ENCODE measurements at regions not wholly inside any gene's neighbourhood (a gene's known extent, or its start where the extent isn't known, plus 50 kb on each side); places are given as distances from the start of the nearest gene placed in this dataset.
"Not testable (repeated sequence)": the region's sequence is repeated elsewhere in the genome, so short reads cannot be mapped to it uniquely, and the experiment has no call there.

DNA sequence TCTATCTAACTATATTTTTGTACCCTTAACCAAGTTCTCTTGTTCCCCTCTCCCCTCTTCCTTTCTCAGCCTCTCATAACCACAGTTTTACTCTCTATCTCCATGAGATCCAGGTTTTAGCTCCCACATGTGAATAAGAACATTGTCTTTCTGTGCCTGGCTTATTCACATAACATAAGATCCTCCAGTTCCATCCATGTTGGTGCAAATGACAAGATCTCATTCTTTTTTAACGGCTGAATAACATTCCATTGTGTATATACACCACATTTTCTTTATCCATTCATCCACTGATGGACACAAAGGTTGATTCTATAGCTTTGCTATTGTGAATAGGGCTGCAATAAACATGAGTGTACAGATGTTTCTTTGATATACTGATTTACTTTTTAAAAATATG is 83.9 kb upstream of the TMEM178A start:
- no peak for DNase-seq (ENCODE audit: low read depth)

DNA sequence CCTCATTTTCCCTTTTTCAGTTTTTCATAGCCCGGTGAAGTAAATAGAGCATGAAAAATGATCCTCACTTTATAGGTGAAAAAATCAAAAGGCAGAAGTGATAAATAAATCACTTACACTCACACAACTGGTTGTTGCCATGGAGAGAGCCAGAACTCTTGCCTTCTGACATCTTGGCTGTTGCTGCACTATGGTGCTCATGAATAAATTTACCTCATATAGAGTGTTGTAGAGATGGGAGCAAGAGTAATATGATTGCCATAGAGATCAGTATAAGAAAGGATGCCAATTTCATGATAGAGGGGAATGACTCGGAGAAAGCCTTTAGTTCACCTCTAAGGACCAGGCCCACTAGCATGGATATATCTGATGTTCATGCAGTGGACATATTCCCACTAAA is 82.5 kb upstream of the TMEM178A start:
- no peak for DNase-seq (ENCODE audit: low read depth)

DNA sequence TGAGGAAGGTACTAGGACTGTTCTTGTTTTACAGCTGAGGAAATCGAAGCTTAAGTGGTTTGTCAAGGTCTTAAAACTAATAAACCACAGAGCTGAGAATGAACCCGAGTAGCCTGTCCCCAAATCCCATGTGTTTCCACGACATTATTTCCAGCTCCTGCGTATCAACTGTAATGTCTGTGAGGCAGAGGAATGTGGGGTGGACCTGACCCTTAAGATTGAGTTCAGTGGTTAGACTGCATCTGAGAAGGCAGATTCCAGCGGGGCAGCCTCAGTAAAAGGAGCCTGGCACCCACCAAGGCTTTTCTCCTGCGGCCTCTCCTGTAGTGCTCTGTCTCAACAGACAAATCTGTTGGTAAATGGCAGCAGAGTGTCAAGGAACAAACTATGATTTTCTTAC is 81.9 kb upstream of the TMEM178A start:
- no peak for DNase-seq (ENCODE audit: low read depth)

DNA sequence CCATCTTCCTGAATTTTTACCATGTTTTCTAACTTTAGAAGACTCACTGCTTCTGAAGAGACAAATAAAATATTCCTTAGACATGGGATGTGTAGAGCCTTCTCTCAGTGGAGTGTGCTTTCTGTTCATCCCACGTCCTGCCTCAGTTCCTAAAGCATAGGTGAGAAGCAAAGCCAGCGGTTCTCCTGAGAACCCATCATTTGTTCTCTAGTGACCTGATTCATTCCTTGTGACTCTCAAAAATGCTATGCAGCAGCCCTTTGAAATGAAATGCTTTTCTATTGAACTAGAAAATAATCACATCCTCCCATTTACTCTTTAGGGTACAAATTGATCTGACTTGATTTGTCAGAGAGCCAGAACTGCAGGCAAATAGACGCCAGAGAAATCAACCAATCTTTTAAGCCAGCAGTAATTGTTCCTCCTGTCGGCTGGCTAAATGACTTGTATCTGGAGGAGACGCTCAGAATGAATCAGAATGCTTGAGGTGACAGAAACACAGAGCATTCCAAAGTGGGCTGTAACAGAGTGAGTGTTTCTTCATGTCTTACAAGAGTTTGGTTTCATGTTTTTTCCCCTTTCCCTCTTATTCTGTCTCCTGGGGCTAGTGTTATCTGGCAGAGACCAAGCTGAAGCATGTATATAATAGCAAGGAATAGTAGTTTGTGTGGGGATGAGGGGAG is 81.3 kb upstream of the TMEM178A start:
- DNase-seq (ENCODE audit: low read depth) = no peak

DNA sequence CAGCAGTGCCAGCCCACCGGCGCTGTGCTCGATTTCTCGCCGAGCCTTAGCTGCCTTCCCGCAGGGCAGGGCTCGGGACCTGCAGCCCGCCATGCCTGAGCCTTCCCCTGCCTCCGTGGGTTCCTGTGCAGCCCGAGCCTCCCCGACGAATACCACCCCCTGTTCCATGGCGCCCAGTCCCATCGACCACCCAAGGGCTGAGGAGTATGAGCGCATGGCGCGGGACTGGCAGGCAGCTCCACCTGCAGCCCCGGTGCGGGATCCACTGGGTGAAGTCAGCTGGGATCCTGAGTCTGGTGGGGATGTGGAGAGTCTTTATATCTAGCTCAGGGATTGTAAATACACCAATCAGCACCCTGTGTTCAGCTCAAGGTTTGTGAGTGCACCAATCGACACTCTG is 80.2 kb upstream of the TMEM178A start:
- DNase-seq (ENCODE audit: low read depth) = not testable (repeated sequence)

DNA sequence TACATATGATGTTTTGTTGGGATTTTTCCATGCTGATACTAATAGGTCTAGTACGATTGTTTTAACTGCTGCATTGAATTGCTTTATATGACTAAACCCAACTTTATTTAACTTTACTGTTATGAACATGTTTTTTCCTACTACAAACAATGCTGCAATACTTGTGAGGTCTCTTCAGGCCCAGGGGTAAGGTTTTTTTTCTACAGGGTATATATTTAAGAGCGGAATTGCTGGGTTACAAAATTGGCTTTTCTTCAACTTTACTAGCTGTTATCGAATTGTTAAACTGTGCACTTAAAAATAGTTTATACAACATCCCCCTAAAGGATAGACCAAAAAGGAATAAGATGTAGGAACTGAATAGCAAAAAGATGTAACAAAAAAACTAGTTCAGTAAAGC is 78.5 kb upstream of the TMEM178A start:
- DNase-seq (ENCODE audit: low read depth) = no peak

DNA sequence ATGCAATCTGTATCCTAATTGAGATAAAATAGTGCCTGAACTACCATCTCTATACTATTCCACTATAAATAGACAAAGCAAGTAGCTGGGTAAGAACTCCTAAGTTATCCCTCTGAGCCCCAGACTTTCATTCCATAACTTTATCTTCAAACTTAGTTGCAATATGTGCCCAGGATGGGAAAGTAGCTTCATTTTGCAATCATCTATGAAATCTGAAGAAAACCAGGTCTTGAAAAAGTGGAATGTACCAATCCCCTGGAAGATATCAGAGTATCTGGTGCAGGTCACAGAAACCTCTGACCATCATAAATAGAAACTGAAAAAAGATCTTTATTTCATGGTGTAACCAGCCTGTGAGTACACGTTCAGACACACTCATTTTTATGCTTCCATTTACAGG is 78.1 kb upstream of the TMEM178A start:
- no peak for DNase-seq (ENCODE audit: low read depth)

DNA sequence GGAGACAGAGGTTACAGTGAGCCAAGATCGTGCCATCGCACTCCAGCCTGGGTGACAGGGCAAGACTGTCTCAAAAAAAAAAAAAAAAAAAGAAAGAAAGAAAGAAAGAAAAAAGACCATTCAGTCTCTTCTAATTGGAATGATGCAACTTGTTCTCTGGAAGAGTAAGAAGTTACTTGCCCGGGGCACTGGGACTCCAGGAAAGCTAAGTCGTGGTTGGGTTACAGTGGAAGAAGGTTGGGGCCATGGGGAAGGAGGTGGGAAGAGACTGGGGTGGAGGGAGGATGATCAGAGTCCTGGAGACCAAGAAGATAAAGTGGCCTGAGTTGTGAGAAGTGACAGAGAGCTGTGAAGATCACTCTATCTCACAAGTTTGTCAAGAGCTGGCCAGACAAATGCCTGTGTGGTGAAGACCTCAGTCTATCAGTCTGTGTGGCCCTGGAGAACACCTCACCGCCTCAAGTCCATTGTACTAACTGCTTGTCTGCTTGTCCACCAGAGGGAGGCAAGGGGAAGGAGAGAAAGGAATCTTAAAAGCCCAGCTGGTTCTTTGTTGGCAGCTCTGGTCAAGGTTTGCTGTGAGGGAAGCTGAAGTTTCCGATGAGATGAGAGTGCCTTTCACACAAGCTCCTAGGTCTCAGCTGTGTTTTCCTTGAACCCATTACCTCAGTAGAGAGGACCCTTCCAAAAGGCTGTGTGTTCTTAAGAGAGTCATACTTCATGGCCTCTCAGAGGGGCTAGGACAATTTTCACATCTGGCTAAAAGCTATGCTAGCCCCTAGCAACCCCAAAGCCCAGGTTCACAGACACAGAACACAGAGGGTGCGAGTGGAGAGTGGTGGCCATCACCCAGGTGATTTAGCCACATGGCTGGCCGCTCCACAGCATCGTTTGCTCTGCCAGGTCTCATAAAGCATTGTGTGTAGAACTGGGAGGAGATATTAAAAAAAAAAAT is 72.0 kb upstream of the TMEM178A start:
- no peak for DNase-seq (ENCODE audit: low read depth)

DNA sequence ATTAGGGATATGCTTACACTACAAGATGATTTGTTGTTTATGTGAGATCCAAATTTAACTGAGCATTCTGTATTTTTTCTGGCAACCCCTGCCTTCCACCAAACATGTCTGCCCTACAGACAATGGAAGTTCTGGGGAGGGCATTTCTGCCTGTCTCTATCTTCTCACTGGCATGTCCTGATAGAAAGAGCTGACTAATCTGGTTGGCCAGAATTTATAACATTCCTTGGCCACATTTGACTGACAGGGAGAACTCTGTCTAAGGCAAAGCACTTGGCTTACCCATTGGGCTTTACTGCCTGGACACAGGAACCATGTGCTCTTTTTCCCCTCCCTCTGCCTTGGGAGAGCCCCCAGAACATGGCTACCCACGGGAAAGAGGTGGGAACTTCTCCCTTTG is 70.6 kb upstream of the TMEM178A start:
- DNase-seq (ENCODE audit: low read depth) = no peak

DNA sequence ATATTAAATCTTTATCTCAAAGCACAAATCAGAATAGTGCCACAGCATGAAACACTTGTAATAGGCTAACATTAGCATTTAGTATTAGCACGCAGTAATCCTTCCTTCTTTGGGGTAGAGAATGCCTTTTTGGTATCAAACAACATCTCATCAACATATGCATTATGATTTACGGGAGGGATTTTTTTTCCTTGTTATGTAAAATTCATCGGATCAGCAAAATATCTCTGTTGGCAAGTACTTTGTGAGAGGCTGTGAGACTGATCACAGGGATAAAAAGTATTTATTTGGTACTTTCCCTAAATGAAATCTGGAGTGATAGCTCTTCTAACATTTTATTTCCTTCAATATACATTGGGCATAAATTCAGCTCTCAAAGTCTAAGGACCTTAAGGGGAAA is 68.4 kb upstream of the TMEM178A start:
- no peak for DNase-seq (ENCODE audit: low read depth)

DNA sequence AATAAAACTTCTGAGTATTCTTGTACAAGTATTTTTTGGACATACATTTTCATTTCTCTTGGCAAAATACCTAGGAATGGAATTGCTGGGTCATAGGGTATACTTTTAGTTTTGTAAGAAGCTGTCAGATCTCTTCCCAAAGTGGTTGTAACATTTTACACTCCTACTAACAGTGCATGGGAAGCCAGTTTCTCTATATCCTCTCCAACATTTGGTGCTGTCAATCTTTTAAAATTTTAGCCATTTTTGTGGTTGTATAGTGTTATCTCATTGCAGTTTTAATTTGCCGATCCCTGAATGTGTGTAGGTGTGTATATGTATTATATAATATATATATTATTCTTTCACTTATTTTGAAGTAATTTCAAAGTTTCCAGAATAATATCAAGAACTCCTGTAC is 63.1 kb upstream of the TMEM178A start:
- DNase-seq (ENCODE audit: low read depth) = no peak

DNA sequence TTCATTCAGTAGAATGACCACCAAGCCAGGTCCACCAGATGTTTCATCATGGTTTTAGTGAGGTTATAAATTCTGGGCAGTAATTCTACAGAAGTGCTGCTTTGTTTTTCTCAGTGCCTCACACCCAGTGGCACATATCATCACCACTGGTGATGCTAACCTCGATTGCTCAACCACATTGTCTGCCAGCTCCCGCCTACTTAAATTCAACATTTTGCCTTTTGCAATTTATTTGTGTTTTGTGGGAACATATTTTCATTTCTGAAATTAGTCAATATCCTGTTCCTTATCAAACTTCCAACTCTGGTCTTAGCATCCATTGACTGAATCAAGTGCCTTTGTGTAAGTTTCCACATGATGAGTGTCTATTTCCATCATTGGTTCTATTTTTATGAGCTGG is 62.3 kb upstream of the TMEM178A start:
- no peak for DNase-seq (ENCODE audit: low read depth)

DNA sequence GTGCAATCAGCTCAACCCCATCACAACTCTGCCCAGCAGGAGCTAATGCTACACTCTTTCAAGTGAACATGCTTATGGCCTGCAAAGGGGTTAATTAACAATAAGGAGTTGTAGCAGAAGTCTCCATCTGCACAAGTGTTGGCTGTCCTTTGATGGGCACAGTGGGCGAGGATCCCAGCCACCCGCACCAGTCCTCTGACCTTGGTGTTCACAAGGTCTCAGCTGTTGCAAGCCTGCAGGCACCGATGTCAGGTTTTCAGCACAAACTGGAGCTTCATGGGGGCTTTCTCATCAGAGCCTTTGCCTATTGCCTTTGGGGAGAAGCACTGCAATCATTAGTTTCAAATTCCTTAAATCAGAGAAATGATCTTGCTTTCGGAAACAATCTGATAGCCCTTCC is 60.9 kb upstream of the TMEM178A start:
- no peak for DNase-seq (ENCODE audit: low read depth)

DNA sequence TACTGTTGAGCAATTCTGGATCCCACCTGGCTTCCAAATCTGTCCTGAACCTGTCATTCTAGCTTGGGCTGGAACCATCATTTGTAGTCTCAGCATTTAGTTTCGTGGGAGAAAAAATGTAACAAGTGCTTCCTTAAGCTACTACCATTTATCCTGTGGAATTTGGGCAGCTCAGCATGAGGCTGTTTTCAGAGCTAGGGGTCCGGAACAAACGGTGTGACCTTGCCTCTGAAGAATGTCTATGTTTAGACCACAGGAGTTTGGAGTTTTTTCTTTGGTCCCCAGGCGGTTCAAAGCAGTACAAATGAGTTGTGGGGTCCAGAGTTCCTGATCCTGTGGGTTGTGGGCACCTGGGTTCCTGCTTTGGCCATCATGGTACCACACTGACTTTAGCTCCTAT is 59.1 kb upstream of the TMEM178A start:
- no peak for DNase-seq (ENCODE audit: low read depth)

DNA sequence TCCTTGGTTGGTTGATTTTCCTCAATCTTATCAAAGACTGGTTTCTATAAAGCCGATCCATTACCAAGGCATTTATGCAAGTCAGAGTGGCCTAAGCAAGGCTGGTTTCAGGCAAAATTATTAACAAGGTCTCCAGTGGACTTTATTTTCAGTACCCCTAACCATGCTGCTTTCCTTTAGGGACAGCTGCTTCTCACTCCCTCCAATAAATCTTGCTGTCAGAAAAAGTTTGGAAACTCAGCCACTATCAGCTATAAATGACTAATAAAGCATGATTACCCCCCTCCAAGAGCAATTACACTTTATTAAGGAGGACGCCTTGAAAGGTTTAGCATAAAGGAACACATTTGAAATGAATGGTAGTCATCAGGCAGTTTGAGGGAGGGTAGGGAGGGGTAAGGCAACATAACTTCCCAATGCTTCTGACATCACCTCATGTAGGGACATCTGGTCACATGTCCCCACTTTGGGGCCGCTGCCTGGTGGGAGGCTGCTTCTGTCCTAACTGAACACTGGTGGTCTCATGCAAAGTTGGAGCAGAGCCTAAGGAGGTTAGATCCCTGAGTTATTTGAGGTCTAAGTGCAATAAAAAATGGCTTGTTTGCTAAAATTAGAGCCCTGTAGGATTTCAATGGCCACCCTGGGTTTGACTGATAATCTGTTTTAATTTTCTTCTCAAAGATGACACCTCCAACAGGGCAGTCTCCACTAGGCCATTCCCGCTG is 58.0 kb upstream of the TMEM178A start:
- DNase-seq (ENCODE audit: low read depth) = no peak

DNA sequence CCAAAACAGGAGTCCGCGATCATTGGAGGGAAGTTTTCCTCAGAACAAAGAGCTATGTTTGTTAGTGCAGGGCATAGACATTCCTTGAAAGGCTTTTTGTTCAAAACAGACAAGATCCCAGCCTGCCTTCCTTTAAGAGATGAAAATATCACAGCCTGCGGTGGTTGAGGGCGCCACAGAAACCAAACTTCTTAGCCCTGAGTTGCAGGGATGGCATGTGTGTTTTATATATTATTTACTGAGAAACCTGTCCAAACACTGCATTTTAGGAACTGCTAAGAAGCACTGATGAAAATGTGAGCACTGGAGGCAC is 57.5 kb upstream of the TMEM178A start:
- no peak for DNase-seq (ENCODE audit: low read depth)

DNA sequence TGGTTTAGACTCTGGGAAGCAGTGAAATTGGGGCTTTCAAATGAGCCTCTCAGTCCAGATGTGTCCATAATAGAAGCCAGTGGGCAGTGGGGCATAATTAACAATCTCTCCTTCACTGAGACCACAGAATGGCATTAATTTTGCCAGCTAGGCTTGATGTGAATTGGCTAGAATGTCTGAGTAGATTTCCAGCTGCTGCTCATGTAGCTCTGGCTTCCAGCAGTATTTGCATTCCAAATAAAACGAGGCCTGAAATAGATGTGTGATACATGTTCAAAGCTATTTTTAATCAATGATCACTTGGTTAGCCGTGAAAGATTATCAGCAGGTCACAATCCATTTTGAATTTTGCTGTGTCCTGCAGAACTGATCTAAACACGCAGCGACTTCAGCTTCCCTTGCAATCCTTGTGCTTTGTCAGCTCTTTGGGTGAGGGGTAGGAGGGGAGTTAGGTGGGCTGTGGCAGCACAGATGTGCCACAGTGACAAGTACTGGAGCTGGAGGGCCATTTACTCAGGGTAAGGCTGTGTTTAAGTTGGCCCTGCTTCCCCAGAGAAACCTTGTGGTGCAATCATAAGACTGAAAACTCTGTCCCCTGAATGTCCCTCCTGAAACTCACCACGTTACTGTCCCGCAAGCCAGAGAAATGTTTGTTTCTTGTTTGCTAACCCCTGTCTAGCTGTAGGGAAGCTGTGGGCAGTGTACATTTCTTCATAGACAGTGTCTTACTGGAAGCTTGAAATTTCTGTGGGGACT is 56.9 kb upstream of the TMEM178A start:
- DNase-seq (ENCODE audit: low read depth) = no peak

DNA sequence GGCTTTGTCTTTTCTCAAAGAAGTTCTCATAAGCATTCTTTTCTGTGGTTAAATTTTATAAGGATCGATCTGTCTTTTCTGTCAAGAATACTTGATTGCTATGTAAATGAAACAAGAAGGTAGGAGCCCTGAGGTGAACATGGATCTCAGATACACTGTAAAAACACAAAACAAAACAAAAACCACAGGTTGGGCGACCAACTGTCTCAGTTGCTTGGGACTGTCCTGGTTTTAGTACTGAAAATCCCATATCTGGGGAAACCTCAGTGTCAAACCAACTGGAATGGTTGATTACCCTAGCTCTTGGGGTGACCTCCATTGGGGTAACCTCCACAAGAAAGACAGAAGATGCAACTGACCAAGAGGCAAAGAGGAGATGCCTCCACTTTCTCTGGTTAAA is 55.8 kb upstream of the TMEM178A start:
- DNase-seq (ENCODE audit: low read depth) = no peak

DNA sequence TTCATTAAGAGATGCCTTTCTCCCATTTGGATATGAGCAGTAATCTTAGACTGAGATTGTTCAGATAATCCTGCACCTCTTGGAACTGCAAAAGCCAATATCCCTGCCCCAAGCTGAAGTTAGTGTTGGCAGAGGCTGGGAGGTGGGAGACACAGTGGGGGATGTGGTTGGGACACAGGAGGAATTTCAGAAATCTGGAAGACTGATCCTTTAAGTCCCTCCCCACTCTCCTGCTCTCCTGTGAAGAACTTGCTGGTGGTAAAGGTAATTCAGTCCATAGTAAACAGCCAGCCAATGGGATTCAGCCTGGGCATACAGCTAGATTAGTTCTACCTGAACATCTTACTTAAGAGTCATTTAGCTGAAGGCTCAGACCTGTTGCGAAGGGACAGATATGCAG is 50.0 kb upstream of the TMEM178A start:
- no peak for DNase-seq (ENCODE audit: low read depth)
